H1 (cell line): ENCODE measurements at regions not wholly inside any gene's neighbourhood (a gene's known extent, or its start where the extent isn't known, plus 50 kb on each side); places are given as distances from the start of the nearest gene placed in this dataset.

Experiments used
- EP300 ChIP-seq, 2 experiments: IDR thresholded peaks; 1 replicate in 1 of 2; 2 replicates in 1 of 2; pipeline ENCODE4 v1.6.1; 2011 to 2012; ENCODE audit warnings: low read depth in 2 of 2, low read length in 2 of 2, mild to moderate bottlenecking in 2 of 2, borderline replicate concordance in 1 of 2, inconsistent platforms in 1 of 2, moderate library complexity in 1 of 2
- GABPA ChIP-seq: IDR thresholded peaks from 2 replicates; pipeline ENCODE4 v1.6.1; 2011; ENCODE audit warnings: mild to moderate bottlenecking, low read length, moderate library complexity, borderline replicate concordance; ENCODE audit not compliant: insufficient read depth
- KDM5A ChIP-seq: fragments of 200-600 bp; IDR thresholded peaks from 2 replicates; pipeline ENCODE4 v1.7.1; 2012; ENCODE audit warnings: mild to moderate bottlenecking, low read length, inconsistent platforms, mixed read lengths
- PHF8 ChIP-seq: fragments of 200-600 bp; sonication (generic); conservative IDR thresholded peaks from 2 replicates; pipeline ENCODE4 v1.7.1; 2012; ENCODE audit warnings: low read depth, mild to moderate bottlenecking, inconsistent platforms, low read length, moderate library complexity
- POLR2A ChIP-seq, 2 experiments: IDR thresholded peaks; 1 replicate in 1 of 2; 2 replicates in 1 of 2; pipeline ENCODE4 v1.6.1; 2011; ENCODE audit warnings: low read depth in 2 of 2, low read length in 2 of 2, mild to moderate bottlenecking in 2 of 2; ENCODE audit errors: control extremely low read depth in 1 of 2
- POLR2AphosphoS5 ChIP-seq: IDR thresholded peaks from 2 replicates; pipeline ENCODE4 v1.6.1; 2011; ENCODE audit warnings: low read depth, low read length
- RAD21 ChIP-seq, 2 experiments: IDR thresholded peaks in 1 of 2; conservative IDR thresholded peaks in 1 of 2; 2 replicates each; pipeline ENCODE4 v1.6.1; 2011; ENCODE audit warnings: low read depth in 2 of 2, low read length in 2 of 2, improper control_type of control experiment in 1 of 2, inconsistent platforms in 1 of 2, mild to moderate bottlenecking in 1 of 2, moderate library complexity in 1 of 2
- SP1 ChIP-seq: IDR thresholded peaks from 2 replicates; pipeline ENCODE4 v1.6.1; 2011; ENCODE audit warnings: low read depth, low read length
- SUZ12 ChIP-seq: fragments of 200-600 bp; sonication (generic); IDR thresholded peaks from 2 replicates; pipeline ENCODE4 v1.6.1; 2012; ENCODE audit warnings: mild to moderate bottlenecking, inconsistent platforms, low read length, moderate library complexity, mixed read lengths
- TCF12 ChIP-seq: IDR thresholded peaks from 2 replicates; pipeline ENCODE4 v1.6.1; 2011; ENCODE audit warnings: low read depth, mild to moderate bottlenecking, low read length
- ZNF274 ChIP-seq: IDR thresholded peaks from 2 replicates; pipeline ENCODE4 v1.7.0; 2012; ENCODE audit warnings: low read length, borderline replicate concordance; ENCODE audit errors: extremely low read depth
- TF ChIP-seq, protein P1 (sequence below), 3 experiments: IDR thresholded peaks; 1 replicate in 2 of 3; 2 replicates in 1 of 3; pipeline versions ENCODE4 v1.5.1 to v1.6.1; 2011; ENCODE audit warnings: low read length in 3 of 3, mild to moderate bottlenecking in 3 of 3, inconsistent platforms in 2 of 3, low read depth in 1 of 3, moderate library complexity in 1 of 3; ENCODE audit not compliant: insufficient read depth in 1 of 3; ENCODE audit errors: control extremely low read depth in 1 of 3
- TF ChIP-seq, protein P2 (sequence below): IDR thresholded peaks from 2 replicates; pipeline ENCODE4 v1.6.1; 2012; ENCODE audit warnings: inconsistent platforms
- TF ChIP-seq, protein P3 (sequence below): IDR thresholded peaks from 2 replicates; pipeline ENCODE4 v1.6.1; 2011; ENCODE audit warnings: low read length, improper control_type of control experiment

DNA sequence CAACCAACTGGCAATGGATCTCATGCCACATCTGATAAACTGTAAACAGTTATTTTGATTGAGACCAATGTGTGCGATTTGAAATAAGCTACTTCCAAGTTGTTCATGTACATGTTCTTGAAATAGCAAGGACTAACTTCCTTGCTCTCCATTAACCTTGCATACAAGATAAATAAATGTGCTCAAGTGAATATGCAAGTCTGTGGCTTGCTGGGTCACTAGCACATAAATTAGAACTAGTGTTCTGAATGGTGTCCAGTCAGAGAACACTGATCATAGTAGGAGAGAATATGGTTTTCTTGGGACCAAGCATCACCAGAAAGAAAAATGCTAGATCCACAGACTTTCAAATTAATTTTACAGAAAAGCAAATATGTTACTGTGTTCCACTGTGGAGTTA lies 640.0 kb upstream of the CCDC54 start:
- TF ChIP-seq ZNF274: no peak
- TF ChIP-seq RAD21 (IDR thresholded peaks at IDR 0.05 in 1 of 2, conservative IDR thresholded peaks at IDR 0.05 in 1 of 2; ENCODE audit: low read depth in 2 of 2, low read length in 2 of 2): no peak
- TF ChIP-seq, protein P1, sequence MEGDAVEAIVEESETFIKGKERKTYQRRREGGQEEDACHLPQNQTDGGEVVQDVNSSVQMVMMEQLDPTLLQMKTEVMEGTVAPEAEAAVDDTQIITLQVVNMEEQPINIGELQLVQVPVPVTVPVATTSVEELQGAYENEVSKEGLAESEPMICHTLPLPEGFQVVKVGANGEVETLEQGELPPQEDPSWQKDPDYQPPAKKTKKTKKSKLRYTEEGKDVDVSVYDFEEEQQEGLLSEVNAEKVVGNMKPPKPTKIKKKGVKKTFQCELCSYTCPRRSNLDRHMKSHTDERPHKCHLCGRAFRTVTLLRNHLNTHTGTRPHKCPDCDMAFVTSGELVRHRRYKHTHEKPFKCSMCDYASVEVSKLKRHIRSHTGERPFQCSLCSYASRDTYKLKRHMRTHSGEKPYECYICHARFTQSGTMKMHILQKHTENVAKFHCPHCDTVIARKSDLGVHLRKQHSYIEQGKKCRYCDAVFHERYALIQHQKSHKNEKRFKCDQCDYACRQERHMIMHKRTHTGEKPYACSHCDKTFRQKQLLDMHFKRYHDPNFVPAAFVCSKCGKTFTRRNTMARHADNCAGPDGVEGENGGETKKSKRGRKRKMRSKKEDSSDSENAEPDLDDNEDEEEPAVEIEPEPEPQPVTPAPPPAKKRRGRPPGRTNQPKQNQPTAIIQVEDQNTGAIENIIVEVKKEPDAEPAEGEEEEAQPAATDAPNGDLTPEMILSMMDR (IDR thresholded peaks at IDR 0.05; ENCODE audit: control extremely low read depth in 1 of 3, insufficient read depth in 1 of 3, low read depth in 1 of 3, low read length in 3 of 3): no peak
- TF ChIP-seq POLR2A (IDR thresholded peaks at IDR 0.05; ENCODE audit: control extremely low read depth in 1 of 2, low read depth in 2 of 2, low read length in 2 of 2): no peak
- no peak for TF ChIP-seq EP300 (IDR thresholded peaks at IDR 0.05; ENCODE audit: borderline replicate concordance in 1 of 2, low read depth in 2 of 2, low read length in 2 of 2)
- no peak for TF ChIP-seq PHF8
- TF ChIP-seq, protein P2, sequence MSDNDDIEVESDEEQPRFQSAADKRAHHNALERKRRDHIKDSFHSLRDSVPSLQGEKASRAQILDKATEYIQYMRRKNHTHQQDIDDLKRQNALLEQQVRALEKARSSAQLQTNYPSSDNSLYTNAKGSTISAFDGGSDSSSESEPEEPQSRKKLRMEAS: no peak
- TF ChIP-seq TCF12: no peak
- TF ChIP-seq KDM5A: no peak
- TF ChIP-seq SP1: no peak
- TF ChIP-seq GABPA: no peak
- TF ChIP-seq, protein P3, sequence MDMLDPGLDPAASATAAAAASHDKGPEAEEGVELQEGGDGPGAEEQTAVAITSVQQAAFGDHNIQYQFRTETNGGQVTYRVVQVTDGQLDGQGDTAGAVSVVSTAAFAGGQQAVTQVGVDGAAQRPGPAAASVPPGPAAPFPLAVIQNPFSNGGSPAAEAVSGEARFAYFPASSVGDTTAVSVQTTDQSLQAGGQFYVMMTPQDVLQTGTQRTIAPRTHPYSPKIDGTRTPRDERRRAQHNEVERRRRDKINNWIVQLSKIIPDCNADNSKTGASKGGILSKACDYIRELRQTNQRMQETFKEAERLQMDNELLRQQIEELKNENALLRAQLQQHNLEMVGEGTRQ: no peak
- no peak for TF ChIP-seq POLR2AphosphoS5
- TF ChIP-seq SUZ12: no peak
